ENCODE measurements at regions not wholly inside any gene's neighbourhood (a gene's known extent, or its start where the extent isn't known, plus 50 kb on each side); places are given as distances from the start of the nearest gene placed in this dataset.

- Mint-ChIP-seq H3K27me3 (ENCODE audit: low read depth) (no peaks in the 10 kb centered on the region), H3K36me3 (peaks cover 4% of the 10 kb centered on the region), H3K27ac (no peak overlapping the region), H3K4me3 (no peak overlapping the region), H3K9me3 (peaks cover 24% of the 10 kb centered on the region), H3K4me1 (peaks cover 16% of the 10 kb centered on the region)
- ATAC-seq, result no peak
- ChIA-PET POLR2A (no interaction called here), CTCF (no interaction called here)
- no peak for DNase-seq (ENCODE audit: low spot score)
- no peak for TF ChIP-seq ATF3 (CRISPR knock-in tag; conservative IDR thresholded peaks at IDR 0.05)
- TF ChIP-seq ZNF532 (CRISPR knock-in tag; IDR thresholded peaks at IDR 0.05; ENCODE audit: borderline replicate concordance), result no peak
- no peak for TF ChIP-seq OVOL2 (CRISPR knock-in tag; IDR thresholded peaks at IDR 0.05; ENCODE audit: borderline replicate concordance)
- TF ChIP-seq NFATC4 (CRISPR knock-in tag; IDR thresholded peaks at IDR 0.05), result no peak
- no peak for TF ChIP-seq RELA (CRISPR knock-in tag; IDR thresholded peaks at IDR 0.05; ENCODE audit: borderline replicate concordance)
- TF ChIP-seq STAT6 (CRISPR knock-in tag; conservative IDR thresholded peaks at IDR 0.05; ENCODE audit: low read depth), result no peak
- no peak for TF ChIP-seq FOXK1 (CRISPR knock-in tag; IDR thresholded peaks at IDR 0.05)
- TF ChIP-seq ZNF121 (CRISPR knock-in tag; IDR thresholded peaks at IDR 0.05), result no peak
- TF ChIP-seq MLX (CRISPR knock-in tag; IDR thresholded peaks at IDR 0.05), result no peak
- no peak for TF ChIP-seq ZNF671 (CRISPR knock-in tag; IDR thresholded peaks at IDR 0.05)
- TF ChIP-seq ERG (CRISPR knock-in tag; IDR thresholded peaks at IDR 0.05), result no peak
- TF ChIP-seq TCF7 (CRISPR knock-in tag; IDR thresholded peaks at IDR 0.05; ENCODE audit: low read depth), result no peak
- TF ChIP-seq NFE2L1 (CRISPR knock-in tag; IDR thresholded peaks at IDR 0.05), result no peak
- no peak for TF ChIP-seq SMAD3 (CRISPR knock-in tag; IDR thresholded peaks at IDR 0.05; ENCODE audit: borderline replicate concordance)
- TF ChIP-seq ZNF416 (CRISPR knock-in tag; IDR thresholded peaks at IDR 0.05), result no peak
- TF ChIP-seq AR (CRISPR knock-in tag; IDR thresholded peaks at IDR 0.05), result no peak
- TF ChIP-seq ATF1 (CRISPR knock-in tag; IDR thresholded peaks at IDR 0.05), result no peak
- no peak for TF ChIP-seq NFYB (CRISPR knock-in tag; conservative IDR thresholded peaks at IDR 0.05; ENCODE audit: low read depth)
- no peak for TF ChIP-seq ZNF396 (CRISPR knock-in tag; IDR thresholded peaks at IDR 0.05; ENCODE audit: borderline replicate concordance)
- no peak for TF ChIP-seq NR2C2 (CRISPR knock-in tag; IDR thresholded peaks at IDR 0.05)
Measured at GRCh38 chr1:70842562-70842961, 205.1 kb downstream of the PTGER3 start.

Measured in WTC11 (cell line).